OCI-LY3 (cell line): ENCODE measurements at regions not wholly inside any gene's neighbourhood (a gene's known extent, or its start where the extent isn't known, plus 50 kb on each side); places are given as distances from the start of the nearest gene placed in this dataset.

Experiments
- EZH2phosphoT487 ChIP-seq: fragments of 200-600 bp; shearing (Covaris generic); IDR thresholded peaks from 2 replicates; pipeline ENCODE4 v1.6.1; 2018; ENCODE audit warnings: antibody characterized with exemption, mixed run types, low read depth
- TF ChIP-seq, protein P1 (sequence below): fragments of 200-600, 300-600 bp; sonication (generic); IDR thresholded peaks from 2 replicates; pipeline ENCODE4 v1.5.1; 2014; ENCODE audit warnings: antibody characterized with exemption, low read length, low read depth

DNA sequence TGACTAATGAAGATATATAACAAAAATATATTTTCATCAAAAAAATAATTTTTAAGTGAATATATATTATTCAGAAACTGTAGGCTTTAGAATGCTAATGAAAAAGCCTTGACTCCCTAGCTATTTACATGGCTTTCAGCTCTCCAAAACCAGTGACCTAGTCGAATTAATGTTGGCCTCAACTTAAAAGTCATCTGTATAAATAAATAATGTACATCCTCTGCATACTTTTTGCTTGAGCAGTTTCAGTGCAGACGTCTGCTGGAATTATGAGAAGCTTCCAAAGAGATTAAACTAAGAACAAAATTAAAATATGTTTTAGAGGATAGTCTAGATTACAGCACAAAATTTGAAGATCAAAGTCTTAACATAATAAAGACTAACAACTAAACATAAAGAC, 520.4 kb upstream of the ALCAM start:
- TF ChIP-seq, protein P1, sequence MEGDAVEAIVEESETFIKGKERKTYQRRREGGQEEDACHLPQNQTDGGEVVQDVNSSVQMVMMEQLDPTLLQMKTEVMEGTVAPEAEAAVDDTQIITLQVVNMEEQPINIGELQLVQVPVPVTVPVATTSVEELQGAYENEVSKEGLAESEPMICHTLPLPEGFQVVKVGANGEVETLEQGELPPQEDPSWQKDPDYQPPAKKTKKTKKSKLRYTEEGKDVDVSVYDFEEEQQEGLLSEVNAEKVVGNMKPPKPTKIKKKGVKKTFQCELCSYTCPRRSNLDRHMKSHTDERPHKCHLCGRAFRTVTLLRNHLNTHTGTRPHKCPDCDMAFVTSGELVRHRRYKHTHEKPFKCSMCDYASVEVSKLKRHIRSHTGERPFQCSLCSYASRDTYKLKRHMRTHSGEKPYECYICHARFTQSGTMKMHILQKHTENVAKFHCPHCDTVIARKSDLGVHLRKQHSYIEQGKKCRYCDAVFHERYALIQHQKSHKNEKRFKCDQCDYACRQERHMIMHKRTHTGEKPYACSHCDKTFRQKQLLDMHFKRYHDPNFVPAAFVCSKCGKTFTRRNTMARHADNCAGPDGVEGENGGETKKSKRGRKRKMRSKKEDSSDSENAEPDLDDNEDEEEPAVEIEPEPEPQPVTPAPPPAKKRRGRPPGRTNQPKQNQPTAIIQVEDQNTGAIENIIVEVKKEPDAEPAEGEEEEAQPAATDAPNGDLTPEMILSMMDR, result no peak
- TF ChIP-seq EZH2phosphoT487, result no peak
